ENCODE measurements at regions not wholly inside any gene's neighbourhood (a gene's known extent, or its start where the extent isn't known, plus 50 kb on each side); places are given as distances from the start of the nearest gene placed in this dataset.

- no peak for TF ChIP-seq POLR2A (IDR thresholded peaks at IDR 0.05; ENCODE audit: low read depth, low read length)
- no peak for TF ChIP-seq POLR2AphosphoS5 (IDR thresholded peaks at IDR 0.05; ENCODE audit: low read depth, low read length)
- no peak for TF ChIP-seq TAF1 (IDR thresholded peaks at IDR 0.05; ENCODE audit: low read depth, low read length)
- no peak for TF ChIP-seq PAX5 (IDR thresholded peaks at IDR 0.05; ENCODE audit: insufficient read depth, low read length, severe bottlenecking)
- peak; percentile 89 for TF ChIP-seq SPI1 (IDR thresholded peaks at IDR 0.05; ENCODE audit: low read depth, low read length)
- TF ChIP-seq POU2F2 (IDR thresholded peaks at IDR 0.05; ENCODE audit: low read depth, low read length), result no peak
Observed at GRCh38 chr2:38185012-38185491, 109.1 kb upstream of the CYP1B1 start.

Measured in GM12891 (cell line).